Fibroblast of skin of abdomen (primary cell): ENCODE measurements at regions not wholly inside any gene's neighbourhood (a gene's known extent, or its start where the extent isn't known, plus 50 kb on each side); places are given as distances from the start of the nearest gene placed in this dataset.

Source experiments
- DNase-seq: peaks from one replicate; pipeline ENCODE4 v3.0.0-alpha.2; 2013

DNA sequence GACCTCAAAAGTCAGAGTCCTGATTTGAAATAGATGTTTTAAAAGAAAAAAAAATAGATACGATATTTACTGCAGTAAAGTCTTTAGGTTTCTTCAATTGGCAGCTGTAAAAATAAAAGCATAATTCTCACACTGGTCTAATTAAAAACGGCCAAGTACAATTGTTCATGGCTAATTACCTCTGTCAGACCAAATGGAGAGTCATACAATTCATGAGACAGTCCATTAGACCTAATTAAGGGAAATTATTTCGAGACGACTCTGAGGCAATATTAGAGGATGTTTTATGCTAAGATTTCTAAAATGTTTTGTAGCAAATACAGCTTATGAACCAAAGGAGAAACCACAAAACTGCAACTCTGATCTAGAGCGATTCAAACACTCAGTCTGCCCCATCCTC, 131.3 kb downstream of the PHLDA1 start:
- peak; percentile 47 for DNase-seq

DNA sequence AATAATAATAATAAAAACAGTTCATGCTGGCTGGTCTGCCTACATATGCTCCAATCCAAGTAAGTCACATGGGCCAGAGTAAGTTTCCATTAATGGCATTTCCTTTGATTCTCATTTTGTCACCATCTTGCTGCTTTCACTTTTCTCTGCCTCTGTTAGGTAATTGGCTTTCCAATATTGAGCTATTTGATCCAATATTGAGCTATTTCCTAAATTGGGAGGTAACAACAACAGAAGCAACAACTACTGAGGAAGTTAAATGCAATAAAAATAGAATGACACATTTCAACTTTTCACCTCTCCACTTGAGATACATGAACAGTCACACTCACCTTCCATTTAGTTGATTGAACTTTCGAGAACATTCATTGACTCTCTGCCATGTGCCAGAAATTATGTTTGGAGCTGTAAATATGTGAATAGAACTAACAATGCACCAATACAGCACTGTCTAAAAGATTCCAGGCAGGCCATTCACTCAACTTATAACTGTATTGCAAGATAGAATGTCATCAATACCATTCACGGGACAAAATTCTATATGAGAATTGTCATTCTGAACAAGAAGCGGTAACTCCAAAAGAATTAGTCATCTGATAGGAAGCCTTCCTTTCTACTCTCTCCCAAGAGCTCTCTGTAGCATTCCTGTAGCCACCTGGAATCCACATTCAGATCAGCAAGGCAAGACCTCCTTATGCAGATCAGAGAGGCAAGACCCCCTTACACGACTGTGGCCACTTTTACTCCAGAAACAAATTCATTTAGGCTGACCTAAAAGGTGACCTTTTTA, 136.4 kb downstream of the PHLDA1 start:
- DNase-seq, result no peak

DNA sequence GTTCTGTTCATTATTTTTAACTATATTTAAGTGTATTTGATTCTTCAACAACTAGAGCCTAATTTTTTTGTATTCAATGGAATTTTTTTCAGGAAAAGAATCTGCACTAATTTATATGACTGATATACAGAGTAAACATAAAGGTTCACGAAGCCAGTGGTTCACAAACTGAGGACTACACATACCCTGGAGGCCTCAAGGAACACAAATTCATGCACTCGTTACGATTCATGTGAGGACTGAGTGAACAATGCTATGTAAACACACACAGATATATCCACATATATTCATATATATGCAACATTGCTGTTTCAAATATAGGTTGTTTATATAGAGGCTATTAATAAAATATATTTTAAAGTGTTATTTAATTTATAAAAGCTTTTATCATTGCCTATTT, 137.8 kb downstream of the PHLDA1 start:
- no peak for DNase-seq

DNA sequence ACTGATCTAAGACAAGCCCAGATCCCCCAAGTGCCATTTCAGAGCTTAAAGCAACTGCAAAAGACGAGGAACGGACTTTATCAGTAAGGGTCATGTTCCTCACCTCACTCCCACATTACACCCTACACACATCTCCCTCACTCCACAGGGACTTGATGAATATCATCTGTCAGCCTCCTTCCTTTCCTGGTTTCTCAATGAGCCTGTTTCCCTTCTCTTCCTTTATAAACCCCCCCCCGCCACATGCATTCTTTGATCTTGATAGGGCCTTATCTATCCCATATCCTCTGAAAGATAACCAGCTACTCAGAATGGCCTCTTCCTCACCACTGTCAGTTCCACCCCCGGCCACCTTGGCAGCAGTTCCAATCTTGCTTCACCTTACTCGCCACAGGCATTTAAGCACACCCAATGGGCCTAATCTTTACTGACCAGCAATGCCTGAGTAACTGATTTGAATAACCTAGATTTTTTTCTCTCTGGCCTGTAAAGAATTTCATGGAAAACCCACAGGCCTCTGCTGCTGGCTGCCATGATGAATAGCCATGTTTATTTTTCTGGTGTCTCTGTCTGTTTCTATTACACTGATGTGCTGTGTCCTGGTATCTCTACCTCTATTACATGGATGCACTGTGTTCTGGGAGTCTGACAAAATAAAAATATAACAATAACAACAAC, 138.7 kb downstream of the PHLDA1 start:
- DNase-seq, result peak; percentile 17

DNA sequence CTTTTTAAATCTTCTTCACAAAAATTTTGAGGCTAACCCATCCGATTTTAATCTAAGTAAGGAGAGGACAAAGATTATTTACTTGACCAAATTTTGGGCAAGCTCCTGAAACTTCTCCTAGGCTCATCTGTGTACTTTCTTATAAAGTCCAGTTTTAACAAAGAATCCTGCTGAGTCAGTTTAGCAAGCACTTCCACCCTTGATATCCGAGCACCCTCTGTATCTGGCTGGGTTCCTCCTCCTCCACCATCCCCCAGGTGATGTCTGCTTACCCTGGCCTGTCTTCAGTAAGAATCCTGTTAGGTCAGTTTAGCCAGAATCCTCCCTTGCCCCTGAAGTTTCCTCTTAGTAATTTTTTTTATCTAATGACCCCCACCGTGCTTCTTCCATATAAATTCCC, 140.5 kb downstream of the PHLDA1 start:
- no peak for DNase-seq

DNA sequence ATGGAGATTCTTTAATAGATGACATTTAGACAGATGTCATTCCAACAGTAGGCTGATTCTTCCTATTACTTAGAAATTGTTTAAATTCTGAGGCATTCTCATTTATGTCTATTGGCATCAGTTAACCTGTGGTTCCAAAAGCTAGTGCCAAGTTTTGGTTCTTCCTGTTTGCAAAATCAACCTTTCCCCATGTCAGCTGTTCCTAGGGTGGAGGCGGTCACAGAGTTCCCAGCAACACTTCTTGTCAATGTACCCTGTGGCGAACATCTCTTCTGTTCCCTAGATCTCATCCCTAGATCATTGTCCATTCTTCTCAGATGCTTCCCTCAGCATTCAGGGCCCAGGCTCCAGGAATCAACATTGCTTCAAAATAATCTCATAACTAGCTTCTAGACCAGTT, 140.9 kb downstream of the PHLDA1 start:
- no peak for DNase-seq

DNA sequence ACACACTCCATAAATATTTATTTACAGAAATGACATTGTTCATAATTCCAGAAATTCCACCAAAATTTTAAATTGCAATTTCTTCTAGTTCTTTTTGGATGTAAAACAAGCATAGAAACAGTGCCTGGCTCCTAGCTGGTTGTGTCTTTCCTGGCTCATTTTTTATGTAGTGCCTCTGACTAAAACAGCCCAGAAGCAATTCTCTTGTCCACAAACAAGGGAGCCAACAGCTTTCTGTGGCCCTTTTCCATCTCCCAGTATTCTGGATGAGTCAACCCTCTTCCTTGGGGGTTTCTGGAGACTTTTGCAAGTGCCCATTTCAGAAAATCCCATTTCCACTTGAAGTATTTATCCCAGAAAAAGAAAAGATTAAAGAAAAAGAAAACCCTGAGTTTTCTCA, 141.4 kb downstream of the PHLDA1 start:
- peak; percentile 25 for DNase-seq

DNA sequence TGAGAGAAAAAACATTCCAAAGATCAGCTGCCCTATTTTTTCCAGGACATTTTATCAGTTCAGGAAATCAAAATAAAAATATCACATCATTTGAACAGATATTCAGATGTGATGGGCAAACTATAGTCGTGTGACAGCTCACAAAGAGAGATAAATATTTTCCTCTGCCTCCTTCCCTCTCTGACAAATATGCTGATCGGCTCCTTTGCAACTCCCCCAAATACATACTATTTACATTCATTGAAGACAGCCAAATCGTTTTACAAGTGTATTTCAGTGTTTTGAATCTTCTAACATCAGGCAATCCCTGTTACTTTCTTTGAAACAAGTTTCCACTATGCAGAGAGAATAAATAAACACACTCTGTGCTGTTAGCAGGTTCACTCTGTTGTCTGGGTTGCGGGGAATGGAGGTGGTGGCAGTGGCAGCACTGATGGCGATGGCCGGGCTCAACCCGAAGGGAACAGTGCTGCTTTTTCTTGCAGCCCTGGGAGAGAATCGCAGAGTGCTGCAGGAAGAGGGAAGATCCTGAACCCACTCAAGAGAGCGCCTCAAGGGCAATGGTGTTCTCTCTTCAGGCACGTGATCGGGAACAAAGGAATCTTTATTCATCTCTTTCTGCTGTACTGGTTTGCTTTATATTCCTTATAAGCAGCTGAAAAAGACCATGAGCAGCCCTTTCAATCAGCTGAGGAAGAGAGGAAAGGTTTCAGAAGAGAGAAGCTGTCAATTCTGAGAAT, 142.5 kb downstream of the PHLDA1 start:
- DNase-seq, result no peak

DNA sequence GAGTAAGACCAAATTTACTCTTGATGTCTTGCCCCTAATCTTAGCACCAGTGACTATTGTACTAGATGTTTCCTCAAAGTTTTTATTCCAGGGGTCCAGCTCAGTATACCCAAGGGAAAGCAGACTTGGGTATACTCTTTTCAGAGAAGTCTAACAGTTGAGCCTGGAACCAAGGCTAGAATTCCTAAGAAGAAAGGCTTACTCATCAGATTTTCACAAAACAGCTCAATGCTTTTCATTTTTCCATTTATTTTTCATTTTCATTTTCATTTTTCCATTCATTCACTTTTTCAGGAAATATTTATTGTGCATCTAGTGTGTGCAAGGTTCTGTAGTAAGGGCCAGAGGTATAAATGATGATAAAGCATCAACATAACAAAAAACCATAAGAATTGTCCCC, 143.2 kb downstream of the PHLDA1 start:
- DNase-seq, result no peak

DNA sequence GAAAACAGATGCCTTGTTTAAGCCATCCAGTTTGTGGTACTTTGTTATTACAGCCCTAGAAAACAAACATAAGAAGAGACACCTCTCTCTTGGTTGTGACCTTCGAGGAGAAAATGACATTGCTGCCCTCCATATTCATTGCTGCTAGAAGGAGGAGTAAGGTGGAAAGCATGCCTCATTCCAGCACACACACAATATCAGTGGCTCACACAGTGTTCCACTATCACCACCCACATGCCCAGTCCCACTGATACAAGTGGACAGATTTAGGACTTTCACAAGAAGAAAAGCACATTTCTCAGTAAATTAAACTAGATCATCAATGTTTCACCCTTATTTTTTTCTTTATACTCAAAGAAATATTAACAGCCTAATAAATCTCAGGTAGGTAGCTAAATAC, 143.6 kb downstream of the PHLDA1 start:
- no peak for DNase-seq

DNA sequence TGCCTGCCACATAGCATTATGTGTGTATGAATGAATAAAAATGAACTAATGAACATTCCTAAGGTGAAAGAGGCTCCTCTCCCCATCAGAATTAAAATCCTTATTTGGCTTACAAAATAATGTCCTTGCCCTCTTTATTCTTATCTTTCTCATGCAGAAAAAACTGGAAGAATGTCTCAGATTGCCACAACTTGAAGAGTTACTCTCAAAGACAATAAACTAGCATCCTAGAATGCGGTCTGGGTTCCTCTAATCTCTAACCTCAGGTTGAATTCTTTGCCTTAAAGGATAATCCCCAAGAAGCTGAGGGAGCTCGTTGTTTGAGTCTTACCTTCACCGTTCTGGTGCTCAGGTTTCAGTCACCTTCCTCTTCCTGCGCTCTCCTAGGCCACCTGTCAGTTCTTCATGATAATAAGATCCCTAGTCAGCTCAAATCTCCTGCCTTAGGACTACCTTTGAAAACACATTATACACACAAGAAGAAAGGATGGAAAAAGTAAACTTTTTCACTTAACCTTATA, 147.1 kb downstream of the PHLDA1 start:
- DNase-seq, result no peak

DNA sequence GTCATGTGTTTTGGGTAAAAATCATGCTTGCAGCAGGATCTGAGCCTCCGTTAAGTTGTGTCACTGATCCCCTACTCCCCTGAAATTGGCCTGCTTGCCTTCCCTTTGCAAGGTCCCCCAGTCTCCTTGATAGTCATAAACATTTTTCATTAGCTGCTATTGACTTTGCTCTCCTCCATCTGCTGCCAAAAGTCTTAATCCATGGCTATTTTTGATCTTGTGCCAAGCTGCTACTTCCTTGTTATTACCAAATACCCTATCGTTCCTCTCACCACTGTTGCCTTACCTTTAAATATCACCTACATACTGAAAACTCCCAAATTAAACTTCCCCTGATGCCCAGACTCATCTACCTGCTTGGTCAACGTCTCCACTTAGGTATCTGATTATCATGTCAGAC, 148.3 kb downstream of the PHLDA1 start:
- DNase-seq, result no peak

DNA sequence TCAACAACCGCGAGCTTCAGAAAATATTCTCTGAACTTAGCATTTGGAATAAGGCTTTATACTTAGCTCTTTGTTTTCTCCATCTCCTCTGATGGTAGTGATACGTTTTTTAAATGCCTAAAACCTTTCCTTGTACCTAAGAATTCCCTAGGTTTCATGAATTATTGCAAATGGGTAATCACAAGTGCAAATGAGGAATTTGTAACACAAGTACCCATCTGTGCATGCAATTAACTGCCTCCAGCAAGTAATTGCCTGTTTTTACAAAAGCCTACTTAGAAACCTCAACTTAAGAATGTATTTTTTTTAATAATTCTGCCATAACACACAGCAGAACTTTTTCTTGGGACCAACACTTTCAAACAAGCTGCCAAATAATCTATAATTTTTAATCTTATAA, 149.2 kb downstream of the PHLDA1 start:
- no peak for DNase-seq

DNA sequence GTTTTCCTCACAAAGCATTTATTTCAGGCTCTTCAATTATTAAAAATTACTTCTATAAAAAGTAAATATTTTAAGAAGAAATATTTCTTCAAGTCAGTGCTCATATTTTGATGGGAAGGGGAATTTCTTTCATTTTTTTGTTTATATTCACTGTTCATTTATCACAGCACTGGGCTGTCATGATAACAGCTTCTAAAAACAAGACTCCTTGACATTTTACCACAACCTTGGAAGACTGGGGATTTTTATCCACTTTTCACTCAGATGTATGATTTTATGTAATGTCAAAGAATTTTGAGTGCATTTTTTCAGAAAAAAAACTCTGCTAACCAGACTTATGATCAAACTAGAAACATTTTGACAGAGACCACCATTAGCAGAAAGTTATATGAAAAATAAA, 149.7 kb downstream of the PHLDA1 start:
- peak; percentile 45 for DNase-seq

DNA sequence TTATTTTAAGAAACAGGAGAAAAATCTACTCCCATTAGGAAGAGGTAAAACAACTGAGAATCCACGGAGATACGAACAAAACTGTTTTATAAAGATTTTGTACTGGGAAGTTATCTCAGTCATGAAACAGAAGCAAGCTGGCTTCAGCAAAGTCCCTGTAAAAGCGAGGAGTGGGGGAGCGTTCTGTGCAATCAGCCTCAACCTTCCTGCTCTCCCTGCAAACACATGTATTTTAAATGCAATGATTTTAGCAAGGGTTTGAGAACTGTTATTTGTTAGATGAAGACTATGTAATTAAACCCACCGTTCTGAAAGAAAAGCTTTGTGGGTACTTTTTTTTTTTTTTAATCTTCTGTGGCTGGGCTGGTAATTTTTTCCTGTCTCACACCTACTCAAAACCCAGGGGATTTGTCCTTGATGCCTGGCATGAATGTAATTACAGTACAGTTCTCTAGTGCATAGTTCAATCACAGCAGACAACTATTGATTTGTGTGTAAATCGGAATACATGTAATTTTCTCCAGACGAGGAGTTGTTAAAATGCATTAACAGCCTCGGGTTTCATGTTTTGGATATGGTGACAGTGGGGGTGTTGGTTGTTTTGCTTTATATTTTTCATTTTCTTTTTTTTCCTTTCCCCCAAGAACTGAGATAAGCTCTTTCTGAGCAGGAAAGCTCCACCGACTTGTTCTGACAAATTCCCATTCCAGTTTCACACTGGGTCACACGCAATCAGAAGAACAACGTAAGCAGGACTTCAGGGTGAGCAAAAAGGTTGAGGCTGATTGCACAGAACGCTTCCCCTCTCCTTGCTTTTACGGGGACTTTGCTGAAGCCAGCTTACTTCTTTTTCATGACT, 153.6 kb downstream of the PHLDA1 start:
- DNase-seq, result no peak

DNA sequence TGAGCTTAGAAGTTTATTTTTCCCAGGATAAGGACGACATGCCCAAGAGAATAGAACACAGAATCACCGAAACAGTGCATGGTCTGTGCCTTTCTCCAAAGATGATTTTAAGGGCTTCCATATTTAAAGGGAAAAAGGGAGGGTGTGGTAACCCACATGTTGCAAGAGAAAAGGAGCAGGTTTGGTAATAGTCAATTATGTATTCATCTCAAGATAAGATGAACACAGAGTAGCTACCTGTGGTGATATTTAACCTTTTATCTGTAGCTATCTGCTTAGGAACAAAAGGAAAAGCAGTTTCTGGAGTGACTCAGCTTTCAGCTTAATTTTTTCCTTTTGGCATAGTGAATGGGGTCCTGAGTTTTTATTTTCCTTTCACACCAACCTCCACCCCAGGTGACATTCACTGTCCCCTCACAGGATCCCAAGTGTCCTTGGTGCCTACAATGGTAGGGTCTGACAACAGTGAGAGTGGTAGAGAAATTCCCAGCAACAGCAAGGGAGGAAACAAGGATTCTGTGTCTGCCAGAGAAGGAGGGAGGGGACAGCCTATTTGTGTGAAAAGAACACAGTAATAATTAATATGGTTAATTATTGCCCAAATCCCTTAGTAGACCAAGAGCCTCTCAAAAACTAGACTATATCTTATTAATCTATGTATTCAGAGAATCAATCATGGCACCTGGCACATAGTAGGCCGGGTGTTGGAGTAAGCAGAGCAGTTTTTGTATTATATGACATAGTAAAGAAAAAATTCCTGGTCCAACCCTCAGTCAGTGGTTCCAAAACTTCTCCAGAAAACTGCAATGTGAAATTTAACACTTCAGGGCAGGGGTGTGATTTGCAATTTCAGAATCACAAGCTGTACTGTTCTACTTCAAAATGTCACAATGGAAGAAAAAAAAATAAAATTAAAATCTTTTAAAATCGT, 154.5 kb downstream of the PHLDA1 start:
- no peak for DNase-seq

DNA sequence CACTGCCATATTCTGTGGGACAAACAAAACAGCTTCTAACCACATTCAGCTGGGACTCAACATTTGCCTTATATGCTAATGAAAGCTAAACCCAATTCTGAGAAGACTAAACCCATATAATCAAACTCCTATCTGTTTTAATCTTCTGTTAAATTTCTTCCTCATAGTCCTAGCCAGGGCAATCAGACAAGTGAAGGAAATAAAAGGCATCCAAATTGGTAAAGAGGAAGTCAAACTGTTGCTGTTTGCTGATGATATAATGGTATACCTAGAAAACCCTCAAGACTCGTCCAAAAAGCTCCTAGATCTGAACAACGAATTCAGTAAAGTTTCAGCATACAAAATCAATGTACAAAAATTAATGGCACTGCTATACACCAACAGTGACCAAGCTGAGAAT, 157.1 kb downstream of the PHLDA1 start:
- no peak for DNase-seq

DNA sequence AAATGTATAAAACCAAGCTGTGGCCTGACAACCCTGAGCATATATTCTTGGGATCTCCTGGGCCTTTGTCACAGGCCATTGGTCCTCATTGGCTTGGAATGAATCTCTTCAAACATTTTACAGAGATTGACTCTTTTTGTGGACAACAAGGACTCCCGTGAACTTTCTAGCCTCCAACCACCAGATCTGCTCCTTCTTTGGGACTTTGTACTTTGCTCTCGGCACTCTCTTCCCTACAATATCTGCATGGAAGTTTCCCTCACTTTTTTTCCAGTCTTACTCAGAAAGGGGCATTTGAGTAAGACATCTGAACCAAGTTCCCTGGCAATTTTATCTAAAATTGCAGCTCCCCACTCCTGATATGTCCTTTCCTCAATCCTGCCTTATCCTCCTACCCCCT, 158.8 kb downstream of the PHLDA1 start:
- no peak for DNase-seq

DNA sequence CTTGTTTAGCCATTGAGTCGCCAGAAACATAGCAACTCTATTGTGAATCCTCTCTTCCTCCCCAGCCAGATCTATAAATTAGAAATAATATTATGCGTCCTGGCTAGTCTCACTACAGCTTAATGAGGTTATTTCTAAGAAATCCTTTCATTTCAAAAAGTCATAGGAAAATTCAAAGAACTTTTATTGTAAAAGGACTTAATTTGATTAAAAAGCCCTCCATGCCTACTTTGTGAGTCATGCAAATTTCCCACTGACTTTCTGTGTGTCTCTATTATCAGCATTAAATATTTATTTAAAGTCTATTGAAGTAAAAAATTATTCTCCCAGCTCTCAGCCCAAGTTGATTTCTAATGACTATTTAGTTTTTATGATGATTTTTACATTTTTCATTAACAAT, 160.7 kb downstream of the PHLDA1 start:
- peak; percentile 44 for DNase-seq

DNA sequence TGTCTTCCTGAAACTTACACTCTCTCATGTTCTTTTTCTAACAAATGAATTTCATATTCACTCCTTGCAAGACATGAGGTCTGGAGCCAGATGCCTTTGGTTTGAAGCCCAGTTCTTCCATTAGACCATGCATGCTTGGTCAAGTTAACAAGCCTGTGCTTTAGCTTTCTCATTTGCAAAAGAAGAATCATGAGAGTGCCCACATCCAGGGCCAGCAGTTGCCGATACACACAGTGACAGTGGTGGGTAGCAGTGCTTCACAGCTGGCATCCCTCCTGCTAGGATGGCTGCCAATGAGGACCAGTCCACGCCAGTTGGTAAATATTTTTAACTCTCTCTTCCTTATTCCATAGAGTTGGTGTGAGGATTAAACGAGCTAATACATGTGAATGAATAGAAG, 163.1 kb downstream of the PHLDA1 start:
- DNase-seq, result no peak

DNA sequence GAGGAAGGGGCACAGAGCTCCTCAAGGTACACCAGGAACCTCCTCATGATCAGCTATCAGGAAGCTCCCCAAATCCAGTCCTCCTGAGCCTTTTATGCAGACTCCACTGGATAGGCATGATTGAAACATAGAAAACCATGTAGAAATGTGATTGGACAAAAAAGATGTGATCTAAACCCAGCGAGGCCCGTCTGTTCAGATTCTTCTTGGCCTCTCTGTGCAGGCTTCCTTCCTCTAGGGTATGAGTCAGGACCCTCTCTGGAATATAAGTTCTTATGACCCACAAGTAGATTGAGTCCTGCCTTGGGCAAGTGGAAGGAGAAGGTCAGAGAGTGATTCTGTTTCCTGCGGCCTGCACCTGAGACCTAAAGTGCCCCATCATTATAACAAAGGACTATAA, 166.3 kb downstream of the PHLDA1 start:
- DNase-seq, result no peak
